ENCODE measurements at regions not wholly inside any gene's neighbourhood (a gene's known extent, or its start where the extent isn't known, plus 50 kb on each side); places are given as distances from the start of the nearest gene placed in this dataset.

DNA sequence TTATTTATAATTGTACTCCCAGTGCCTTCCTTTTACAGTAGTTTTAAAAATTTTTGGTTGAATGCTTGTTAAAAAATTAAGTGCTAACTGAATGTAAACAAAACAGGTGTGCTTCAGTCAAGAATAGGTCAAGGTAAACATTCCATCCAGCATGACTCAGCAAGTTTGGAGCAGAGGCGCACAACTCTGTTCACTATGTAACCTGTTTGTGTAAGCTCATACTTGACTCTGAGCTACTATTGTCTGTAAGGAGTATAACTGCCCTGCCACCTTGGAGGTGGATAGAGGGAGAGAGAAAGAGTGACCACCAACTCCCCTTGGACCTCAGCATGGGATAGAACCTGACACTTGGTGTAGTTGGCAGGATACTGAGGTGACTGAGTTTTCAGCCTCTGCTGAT lies 207.4 kb upstream of the SYT4 start:
- TF ChIP-seq, protein P1, sequence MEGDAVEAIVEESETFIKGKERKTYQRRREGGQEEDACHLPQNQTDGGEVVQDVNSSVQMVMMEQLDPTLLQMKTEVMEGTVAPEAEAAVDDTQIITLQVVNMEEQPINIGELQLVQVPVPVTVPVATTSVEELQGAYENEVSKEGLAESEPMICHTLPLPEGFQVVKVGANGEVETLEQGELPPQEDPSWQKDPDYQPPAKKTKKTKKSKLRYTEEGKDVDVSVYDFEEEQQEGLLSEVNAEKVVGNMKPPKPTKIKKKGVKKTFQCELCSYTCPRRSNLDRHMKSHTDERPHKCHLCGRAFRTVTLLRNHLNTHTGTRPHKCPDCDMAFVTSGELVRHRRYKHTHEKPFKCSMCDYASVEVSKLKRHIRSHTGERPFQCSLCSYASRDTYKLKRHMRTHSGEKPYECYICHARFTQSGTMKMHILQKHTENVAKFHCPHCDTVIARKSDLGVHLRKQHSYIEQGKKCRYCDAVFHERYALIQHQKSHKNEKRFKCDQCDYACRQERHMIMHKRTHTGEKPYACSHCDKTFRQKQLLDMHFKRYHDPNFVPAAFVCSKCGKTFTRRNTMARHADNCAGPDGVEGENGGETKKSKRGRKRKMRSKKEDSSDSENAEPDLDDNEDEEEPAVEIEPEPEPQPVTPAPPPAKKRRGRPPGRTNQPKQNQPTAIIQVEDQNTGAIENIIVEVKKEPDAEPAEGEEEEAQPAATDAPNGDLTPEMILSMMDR (IDR thresholded peaks at IDR 0.05): no peak
- no peak for TF ChIP-seq POLR2A (IDR thresholded peaks at IDR 0.05)
